ENCODE measurements at regions not wholly inside any gene's neighbourhood (a gene's known extent, or its start where the extent isn't known, plus 50 kb on each side); places are given as distances from the start of the nearest gene placed in this dataset.
A peak's percentile ranks its signal among the peaks of the same experiment; 100 is the strongest.

DNA sequence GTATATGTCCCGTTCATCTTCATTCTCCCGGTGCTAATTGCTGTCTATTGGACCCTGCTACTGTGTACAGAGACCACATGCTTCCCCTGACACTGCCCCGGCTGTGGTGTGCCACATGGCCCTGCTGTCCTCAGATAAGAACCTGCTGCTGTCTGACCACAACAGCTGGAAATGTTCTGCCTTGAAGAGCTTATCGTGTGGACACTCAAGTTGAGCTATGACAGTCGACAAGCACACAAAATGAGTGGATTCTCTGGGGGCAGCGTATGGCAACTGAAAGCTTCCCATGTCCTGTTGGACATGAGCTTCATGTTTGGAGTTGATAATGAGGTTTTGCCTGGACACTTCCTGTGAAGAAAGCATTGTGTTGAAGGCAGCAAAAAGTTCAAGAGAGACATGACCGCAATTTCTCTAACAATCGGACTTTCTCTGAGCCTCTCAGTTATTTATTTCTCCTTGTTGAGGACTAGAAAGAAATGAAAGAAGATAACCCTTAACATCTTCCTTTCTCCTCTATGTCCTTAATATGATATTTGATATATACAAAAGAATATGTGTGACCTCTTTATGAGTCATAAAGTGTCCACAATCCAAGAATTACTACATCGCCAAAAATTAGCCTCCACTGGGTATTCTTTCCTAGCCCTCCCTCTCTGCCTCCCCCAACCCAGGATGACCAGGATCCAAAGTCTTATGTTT lies 187.1 kb upstream of the TCF21 start (continued):
- TF ChIP-seq, protein P1, sequence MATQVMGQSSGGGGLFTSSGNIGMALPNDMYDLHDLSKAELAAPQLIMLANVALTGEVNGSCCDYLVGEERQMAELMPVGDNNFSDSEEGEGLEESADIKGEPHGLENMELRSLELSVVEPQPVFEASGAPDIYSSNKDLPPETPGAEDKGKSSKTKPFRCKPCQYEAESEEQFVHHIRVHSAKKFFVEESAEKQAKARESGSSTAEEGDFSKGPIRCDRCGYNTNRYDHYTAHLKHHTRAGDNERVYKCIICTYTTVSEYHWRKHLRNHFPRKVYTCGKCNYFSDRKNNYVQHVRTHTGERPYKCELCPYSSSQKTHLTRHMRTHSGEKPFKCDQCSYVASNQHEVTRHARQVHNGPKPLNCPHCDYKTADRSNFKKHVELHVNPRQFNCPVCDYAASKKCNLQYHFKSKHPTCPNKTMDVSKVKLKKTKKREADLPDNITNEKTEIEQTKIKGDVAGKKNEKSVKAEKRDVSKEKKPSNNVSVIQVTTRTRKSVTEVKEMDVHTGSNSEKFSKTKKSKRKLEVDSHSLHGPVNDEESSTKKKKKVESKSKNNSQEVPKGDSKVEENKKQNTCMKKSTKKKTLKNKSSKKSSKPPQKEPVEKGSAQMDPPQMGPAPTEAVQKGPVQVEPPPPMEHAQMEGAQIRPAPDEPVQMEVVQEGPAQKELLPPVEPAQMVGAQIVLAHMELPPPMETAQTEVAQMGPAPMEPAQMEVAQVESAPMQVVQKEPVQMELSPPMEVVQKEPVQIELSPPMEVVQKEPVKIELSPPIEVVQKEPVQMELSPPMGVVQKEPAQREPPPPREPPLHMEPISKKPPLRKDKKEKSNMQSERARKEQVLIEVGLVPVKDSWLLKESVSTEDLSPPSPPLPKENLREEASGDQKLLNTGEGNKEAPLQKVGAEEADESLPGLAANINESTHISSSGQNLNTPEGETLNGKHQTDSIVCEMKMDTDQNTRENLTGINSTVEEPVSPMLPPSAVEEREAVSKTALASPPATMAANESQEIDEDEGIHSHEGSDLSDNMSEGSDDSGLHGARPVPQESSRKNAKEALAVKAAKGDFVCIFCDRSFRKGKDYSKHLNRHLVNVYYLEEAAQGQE (IDR thresholded peaks at IDR 0.05; ENCODE audit: borderline replicate concordance): peak; percentile 38; the same call in 1 of the 2 replicates
- TF ChIP-seq, protein P1 (CRISPR knock-in tag; IDR thresholded peaks at IDR 0.05; ENCODE audit: low read depth): no peak
- TF ChIP-seq HNRNPUL1 (IDR thresholded peaks at IDR 0.05; ENCODE audit: low read length) (no peak), HDAC8 (tag; IDR thresholded peaks at IDR 0.05) (no peak), ZNF384 (IDR thresholded peaks at IDR 0.05; ENCODE audit: low read depth, low read length) (no peak), KDM2B (CRISPR knock-in tag; IDR thresholded peaks at IDR 0.05) (no peak), PTBP1 (IDR thresholded peaks at IDR 0.05; ENCODE audit: low read depth, low read length) (peak; percentile 89), ZNF780A (CRISPR knock-in tag; IDR thresholded peaks at IDR 0.05) (no peak), ZNF764 (CRISPR knock-in tag; IDR thresholded peaks at IDR 0.05; ENCODE audit: low read depth) (no peak), ILK (tag; IDR thresholded peaks at IDR 0.05; ENCODE audit: borderline replicate concordance, low read depth) (no peak), WHSC1 (IDR thresholded peaks at IDR 0.05; ENCODE audit: low read length) (no peak), HDGF (IDR thresholded peaks at IDR 0.05) (no peak), DACH1 (IDR thresholded peaks at IDR 0.05; ENCODE audit: partially characterized antibody) (peak; percentile 96), CREB1 (IDR thresholded peaks at IDR 0.05) (peak; percentile 86), CREB1 (CRISPR knock-in tag; IDR thresholded peaks at IDR 0.05) (peak; percentile 65), SMARCA5 (IDR thresholded peaks at IDR 0.05) (no peak)
- TF ChIP-seq, protein P2, sequence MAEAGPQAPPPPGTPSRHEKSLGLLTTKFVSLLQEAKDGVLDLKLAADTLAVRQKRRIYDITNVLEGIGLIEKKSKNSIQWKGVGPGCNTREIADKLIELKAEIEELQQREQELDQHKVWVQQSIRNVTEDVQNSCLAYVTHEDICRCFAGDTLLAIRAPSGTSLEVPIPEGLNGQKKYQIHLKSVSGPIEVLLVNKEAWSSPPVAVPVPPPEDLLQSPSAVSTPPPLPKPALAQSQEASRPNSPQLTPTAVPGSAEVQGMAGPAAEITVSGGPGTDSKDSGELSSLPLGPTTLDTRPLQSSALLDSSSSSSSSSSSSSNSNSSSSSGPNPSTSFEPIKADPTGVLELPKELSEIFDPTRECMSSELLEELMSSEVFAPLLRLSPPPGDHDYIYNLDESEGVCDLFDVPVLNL (CRISPR knock-in tag; IDR thresholded peaks at IDR 0.05; ENCODE audit: low read depth): no peak
- TF ChIP-seq, protein P3, sequence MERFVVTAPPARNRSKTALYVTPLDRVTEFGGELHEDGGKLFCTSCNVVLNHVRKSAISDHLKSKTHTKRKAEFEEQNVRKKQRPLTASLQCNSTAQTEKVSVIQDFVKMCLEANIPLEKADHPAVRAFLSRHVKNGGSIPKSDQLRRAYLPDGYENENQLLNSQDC (CRISPR knock-in tag; IDR thresholded peaks at IDR 0.05): no peak
- TF ChIP-seq, protein P4, sequence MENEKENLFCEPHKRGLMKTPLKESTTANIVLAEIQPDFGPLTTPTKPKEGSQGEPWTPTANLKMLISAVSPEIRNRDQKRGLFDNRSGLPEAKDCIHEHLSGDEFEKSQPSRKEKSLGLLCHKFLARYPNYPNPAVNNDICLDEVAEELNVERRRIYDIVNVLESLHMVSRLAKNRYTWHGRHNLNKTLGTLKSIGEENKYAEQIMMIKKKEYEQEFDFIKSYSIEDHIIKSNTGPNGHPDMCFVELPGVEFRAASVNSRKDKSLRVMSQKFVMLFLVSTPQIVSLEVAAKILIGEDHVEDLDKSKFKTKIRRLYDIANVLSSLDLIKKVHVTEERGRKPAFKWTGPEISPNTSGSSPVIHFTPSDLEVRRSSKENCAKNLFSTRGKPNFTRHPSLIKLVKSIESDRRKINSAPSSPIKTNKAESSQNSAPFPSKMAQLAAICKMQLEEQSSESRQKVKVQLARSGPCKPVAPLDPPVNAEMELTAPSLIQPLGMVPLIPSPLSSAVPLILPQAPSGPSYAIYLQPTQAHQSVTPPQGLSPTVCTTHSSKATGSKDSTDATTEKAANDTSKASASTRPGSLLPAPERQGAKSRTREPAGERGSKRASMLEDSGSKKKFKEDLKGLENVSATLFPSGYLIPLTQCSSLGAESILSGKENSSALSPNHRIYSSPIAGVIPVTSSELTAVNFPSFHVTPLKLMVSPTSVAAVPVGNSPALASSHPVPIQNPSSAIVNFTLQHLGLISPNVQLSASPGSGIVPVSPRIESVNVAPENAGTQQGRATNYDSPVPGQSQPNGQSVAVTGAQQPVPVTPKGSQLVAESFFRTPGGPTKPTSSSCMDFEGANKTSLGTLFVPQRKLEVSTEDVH (IDR thresholded peaks at IDR 0.05; ENCODE audit: low read depth, partially characterized antibody): no peak

All from K562 (cell line).